ENCODE measurements at regions not wholly inside any gene's neighbourhood (a gene's known extent, or its start where the extent isn't known, plus 50 kb on each side); places are given as distances from the start of the nearest gene placed in this dataset.

- peaks cover 3% of the 10 kb centered on the region for H3K23me2 ChIP-seq (ENCODE audit: insufficient read length, low read depth, low read length, poor library complexity, severe bottlenecking)
- H3K27me3 ChIP-seq (ENCODE audit: insufficient read depth, low read length) = no peaks in the 10 kb centered on the region
- no peak overlapping the region for H3K4me3 Mint-ChIP-seq
Measured at GRCh38 chr17:79521225-79521624, 89.6 kb downstream of the RBFOX3 start.

More at GRCh38 chr17:79521225-79521624, 89.6 kb downstream of the RBFOX3 start:
- Mint-ChIP-seq H3K27ac (no peak overlapping the region), H3K9me3 (no peaks in the 10 kb centered on the region), H3K4me1 (peaks cover 7 to 10% of the 10 kb centered on the region in 2 experiments), H3K27me3 (ENCODE audit: low read depth) (peaks cover 11% of the 10 kb centered on the region), H3K36me3 (ENCODE audit: insufficient read depth in 1 of 3, low read depth in 3 of 3) (no peaks in the 10 kb centered on the region)
- Histone ChIP-seq H3K23ac (ENCODE audit: insufficient read length, low read depth, low read length) (peak overlapping the region; percentile 25), H3K56ac (ENCODE audit: insufficient read length, low read depth, low read length) (no peak overlapping the region), H4K91ac (ENCODE audit: insufficient read length, low read depth, low read length) (no peak overlapping the region), H4K20me1 (ENCODE audit: control insufficient read depth, insufficient read depth, insufficient read length) (no peaks in the 10 kb centered on the region), H2BK15ac (ENCODE audit: low read depth, low read length) (no peak overlapping the region), H2BK20ac (ENCODE audit: low read depth, low read length, poor library complexity, severe bottlenecking) (no peak overlapping the region), H3K79me1 (ENCODE audit: insufficient read depth, low read depth, low read length, poor library complexity, severe bottlenecking) (no peaks in the 10 kb centered on the region), H2BK12ac (ENCODE audit: insufficient read length, low read depth, low read length) (no peak overlapping the region), H3K9me3 (ENCODE audit: control insufficient read depth, low read depth, low read length) (no peaks in the 10 kb centered on the region), H2AK5ac (ENCODE audit: insufficient read length, low read length) (no peak overlapping the region), H3K9ac (ENCODE audit: extremely low read depth, insufficient read length, low read length) (no peak overlapping the region), H3K27ac (ENCODE audit: insufficient read length, low read depth, low read length) (no peak overlapping the region), H3T11ph (ENCODE audit: low read length) (no peak overlapping the region), H3K79me2 (ENCODE audit: insufficient read depth, low read length) (no peaks in the 10 kb centered on the region), H2AFZ (ENCODE audit: low read length) (no peak overlapping the region), H4K8ac (replicated peaks; ENCODE audit: insufficient read length, low read depth, low read length) (no peak overlapping the region), H3K4me2 (ENCODE audit: insufficient read depth, insufficient read length, low read length) (no peak overlapping the region), H4K5ac (ENCODE audit: insufficient read length, low read depth, low read length) (no peak overlapping the region), H3K18ac (ENCODE audit: insufficient read length, low read depth, low read length) (no peak overlapping the region), H3K14ac (ENCODE audit: insufficient read depth, low read length) (no peak overlapping the region; the same call in 1 of the 2 replicates), H2BK5ac (ENCODE audit: insufficient read length, low read length) (no peak overlapping the region), H2BK120ac (ENCODE audit: low read depth, low read length, poor library complexity, severe bottlenecking) (no peak overlapping the region), H3K4ac (ENCODE audit: low read depth, low read length) (no peak overlapping the region), H3K4me1 (ENCODE audit: insufficient read depth, low read length) (no peaks in the 10 kb centered on the region)
- DNase-seq = no peak
- no peak for TF ChIP-seq CTCF (conservative IDR thresholded peaks at IDR 0.05)
- no CpG with 5 or more reads among the region's 4 CpGs for WGBS (ENCODE audit: extremely low coverage, insufficient read length, low lambda C conversion rate)

Data from H9 (cell line).